ENCODE measurements at regions not wholly inside any gene's neighbourhood (a gene's known extent, or its start where the extent isn't known, plus 50 kb on each side); places are given as distances from the start of the nearest gene placed in this dataset.

DNA sequence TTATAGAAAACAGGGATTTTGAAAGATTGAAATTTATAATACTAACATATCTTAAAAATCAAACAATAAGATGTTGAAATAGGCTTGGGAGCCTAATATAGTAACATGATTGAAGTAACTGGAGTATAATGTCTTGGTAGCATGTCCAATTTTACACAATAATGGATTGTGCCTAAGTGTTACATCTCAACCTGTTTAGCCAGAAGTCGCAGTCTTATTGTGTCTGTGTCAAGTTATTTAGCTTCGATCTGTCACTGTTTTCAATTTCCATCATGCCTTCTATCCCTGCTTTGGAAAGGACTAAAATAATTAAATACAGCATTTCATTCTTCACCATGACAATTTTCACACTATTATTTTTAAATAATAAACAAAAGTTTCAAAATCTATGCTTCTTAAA lies 1352.2 kb downstream of the SI start:
- TF ChIP-seq POLR2A (IDR thresholded peaks at IDR 0.05) (no peak), CTCF (IDR thresholded peaks at IDR 0.05) (no peak)
